ENCODE measurements at regions not wholly inside any gene's neighbourhood (a gene's known extent, or its start where the extent isn't known, plus 50 kb on each side); places are given as distances from the start of the nearest gene placed in this dataset.
A peak's percentile ranks its signal among the peaks of the same experiment; 100 is the strongest.
"Not testable (repeated sequence)": the region's sequence is repeated elsewhere in the genome, so short reads cannot be mapped to it uniquely, and the experiment has no call there.

GRCh38 chr1:54474310-54475251 is 68.4 kb upstream of the SSBP3 start:
- no peak for DNase-seq

GRCh38 chr1:54471588-54471987 is 65.4 kb upstream of the SSBP3 start:
- DNase-seq: no peak

GRCh38 chr1:54469444-54469843 is 63.2 kb upstream of the SSBP3 start:
- DNase-seq: not testable (repeated sequence)

GRCh38 chr1:54468288-54469084 is 62.3 kb upstream of the SSBP3 start:
- DNase-seq: not testable (repeated sequence)

- DNase-seq: no peak
These were observed 59.2 kb upstream of the SSBP3 start for GRCh38 chr1:54465351-54465811.

GRCh38 chr1:54464477-54465146 is 58.4 kb upstream of the SSBP3 start:
- no peak for DNase-seq

GRCh38 chr1:54464031-54464476 is 57.9 kb upstream of the SSBP3 start:
- DNase-seq: no peak

GRCh38 chr1:54463259-54464030 is 57.3 kb upstream of the SSBP3 start:
- DNase-seq: no peak

GRCh38 chr1:54462597-54463258 is 56.5 kb upstream of the SSBP3 start:
- DNase-seq: no peak

- no peak for DNase-seq
These were observed 55.8 kb upstream of the SSBP3 start for GRCh38 chr1:54461731-54462596.

- no peak for DNase-seq
These were observed 54.7 kb upstream of the SSBP3 start for GRCh38 chr1:54460861-54461387.

GRCh38 chr1:54460351-54460750 is 54.2 kb upstream of the SSBP3 start:
- peak; percentile 35 to 60 (median 51) for DNase-seq

- no peak for DNase-seq
These were observed 53.6 kb upstream of the SSBP3 start for GRCh38 chr1:54459726-54460191.

GRCh38 chr1:54459140-54459539 is 52.9 kb upstream of the SSBP3 start:
- DNase-seq: no peak

- DNase-seq: no peak
These were observed 50.8 kb upstream of the SSBP3 start for GRCh38 chr1:54456921-54457529.

GRCh38 chr1:54456361-54456760 is 50.2 kb upstream of the SSBP3 start:
- DNase-seq: no peak

All from T-helper 1 cell (primary cell).